ENCODE measurements at regions not wholly inside any gene's neighbourhood (a gene's known extent, or its start where the extent isn't known, plus 50 kb on each side); places are given as distances from the start of the nearest gene placed in this dataset.

GRCh38 chr4:138658518-138658917 is 357.1 kb upstream of the NOCT start:
- TF ChIP-seq CTCF (IDR thresholded peaks at IDR 0.05; ENCODE audit: extremely low read depth in 1 of 2, insufficient read depth in 1 of 2, low read depth in 1 of 2, low read length in 2 of 2) (no peak), POLR2AphosphoS5 (IDR thresholded peaks at IDR 0.05; ENCODE audit: insufficient read depth, low read depth, low read length) (no peak), EZH2 (IDR thresholded peaks at IDR 0.05; ENCODE audit: borderline replicate concordance, low read depth, low read length, severe bottlenecking) (no peak), FOS (IDR thresholded peaks at IDR 0.05; ENCODE audit: borderline replicate concordance, insufficient read depth, low read length) (no peak), POLR2A (IDR thresholded peaks at IDR 0.05; ENCODE audit: low read depth, low read length) (no peak), JUN (IDR thresholded peaks at IDR 0.05; ENCODE audit: borderline replicate concordance, insufficient read depth, insufficient read length, low read depth) (no peak), MAX (IDR thresholded peaks at IDR 0.05; ENCODE audit: insufficient read depth, insufficient read length) (no peak)
